ENCODE measurements at regions not wholly inside any gene's neighbourhood (a gene's known extent, or its start where the extent isn't known, plus 50 kb on each side); places are given as distances from the start of the nearest gene placed in this dataset.

- no peaks in the 10 kb centered on the region for H3K4me1 ChIP-seq
- no peak overlapping the region for H3K27ac ChIP-seq
- no peak overlapping the region for H3K4me3 ChIP-seq
- WGBS, 2 donors, result 74 to 91% methylated on average over 2 of the region's 2 CpGs
- TF ChIP-seq, protein P1, sequence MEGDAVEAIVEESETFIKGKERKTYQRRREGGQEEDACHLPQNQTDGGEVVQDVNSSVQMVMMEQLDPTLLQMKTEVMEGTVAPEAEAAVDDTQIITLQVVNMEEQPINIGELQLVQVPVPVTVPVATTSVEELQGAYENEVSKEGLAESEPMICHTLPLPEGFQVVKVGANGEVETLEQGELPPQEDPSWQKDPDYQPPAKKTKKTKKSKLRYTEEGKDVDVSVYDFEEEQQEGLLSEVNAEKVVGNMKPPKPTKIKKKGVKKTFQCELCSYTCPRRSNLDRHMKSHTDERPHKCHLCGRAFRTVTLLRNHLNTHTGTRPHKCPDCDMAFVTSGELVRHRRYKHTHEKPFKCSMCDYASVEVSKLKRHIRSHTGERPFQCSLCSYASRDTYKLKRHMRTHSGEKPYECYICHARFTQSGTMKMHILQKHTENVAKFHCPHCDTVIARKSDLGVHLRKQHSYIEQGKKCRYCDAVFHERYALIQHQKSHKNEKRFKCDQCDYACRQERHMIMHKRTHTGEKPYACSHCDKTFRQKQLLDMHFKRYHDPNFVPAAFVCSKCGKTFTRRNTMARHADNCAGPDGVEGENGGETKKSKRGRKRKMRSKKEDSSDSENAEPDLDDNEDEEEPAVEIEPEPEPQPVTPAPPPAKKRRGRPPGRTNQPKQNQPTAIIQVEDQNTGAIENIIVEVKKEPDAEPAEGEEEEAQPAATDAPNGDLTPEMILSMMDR (IDR thresholded peaks at IDR 0.05), result no peak
- FAIRE-seq (no peak), DNase-seq (no peak), ATAC-seq (no peak)
- no peaks in the 10 kb centered on the region for H3K36me3 ChIP-seq
- intact Hi-C loops (cut with DNase I), result no loop called here
- H3K9me3 ChIP-seq, result no peaks in the 10 kb centered on the region
- H3K27me3 ChIP-seq, result no peaks in the 10 kb centered on the region
Measured at GRCh38 chr2:239682518-239682917, 281.7 kb upstream of the HDAC4 start.

- intact Hi-C loops (cut with DNase I), result no loop called here
- Histone ChIP-seq H3K4me3 (no peak overlapping the region), H3K27ac (no peak overlapping the region), H3K27me3 (no peaks in the 10 kb centered on the region), H3K9me3 (no peaks in the 10 kb centered on the region), H3K36me3 (no peaks in the 10 kb centered on the region), H3K4me1 (no peaks in the 10 kb centered on the region)
- TF ChIP-seq, protein P1 (IDR thresholded peaks at IDR 0.05), result no peak
- no peak for DNase-seq
- FAIRE-seq, result no peak
- 55 to 63% methylated on average over 1 of the region's 1 CpG for WGBS, 2 donors
- ATAC-seq, result no peak
Measured at GRCh38 chr2:239679755-239680154, 278.9 kb upstream of the HDAC4 start.

DNA sequence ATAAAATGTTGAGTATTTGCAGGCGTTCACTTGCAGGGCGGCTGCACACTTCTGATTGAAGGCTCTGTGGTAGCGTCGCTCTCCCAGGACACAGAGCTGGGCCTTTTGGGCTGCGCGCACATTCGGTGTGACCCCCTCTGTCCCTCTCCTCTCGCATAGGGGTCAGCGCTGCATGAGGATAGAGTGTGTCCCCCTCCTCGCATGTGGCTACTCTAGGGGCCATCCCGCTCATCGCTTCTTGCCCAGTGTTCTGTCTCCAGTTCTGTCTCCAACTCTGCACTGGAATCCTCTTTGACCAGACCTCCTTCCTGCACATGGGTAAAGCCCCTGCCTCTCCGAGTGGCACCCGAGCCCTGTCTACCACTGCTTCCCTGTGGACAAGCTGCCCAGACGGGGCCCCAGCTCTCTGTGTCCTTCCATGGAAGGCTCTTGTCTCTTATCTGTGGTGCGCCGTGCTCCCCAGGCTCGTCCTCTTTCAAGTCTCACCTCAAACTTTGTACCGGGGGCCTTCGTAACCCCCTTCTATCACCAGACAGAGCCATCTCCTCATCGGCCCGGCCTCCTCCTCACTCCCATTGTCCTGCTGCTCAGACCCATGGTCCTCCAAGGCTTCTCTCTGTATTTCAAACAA is 278.0 kb upstream of the HDAC4 start:
- H3K4me3 ChIP-seq, result no peak overlapping the region
- DNase-seq (peak in 1 of 6 donors; percentile 23), ATAC-seq (no peak), FAIRE-seq (no peak)
- H3K36me3 ChIP-seq, result no peaks in the 10 kb centered on the region
- H3K9me3 ChIP-seq, result no peaks in the 10 kb centered on the region
- TF ChIP-seq, protein P1 (IDR thresholded peaks at IDR 0.05), result no peak
- 78 to 83% methylated on average over 22 of the region's 22 CpGs for WGBS, 2 donors
- no peaks in the 10 kb centered on the region for H3K4me1 ChIP-seq
- H3K27ac ChIP-seq, result no peak overlapping the region
- H3K27me3 ChIP-seq, result no peaks in the 10 kb centered on the region
- intact Hi-C loops (cut with DNase I), result no loop called here

DNA sequence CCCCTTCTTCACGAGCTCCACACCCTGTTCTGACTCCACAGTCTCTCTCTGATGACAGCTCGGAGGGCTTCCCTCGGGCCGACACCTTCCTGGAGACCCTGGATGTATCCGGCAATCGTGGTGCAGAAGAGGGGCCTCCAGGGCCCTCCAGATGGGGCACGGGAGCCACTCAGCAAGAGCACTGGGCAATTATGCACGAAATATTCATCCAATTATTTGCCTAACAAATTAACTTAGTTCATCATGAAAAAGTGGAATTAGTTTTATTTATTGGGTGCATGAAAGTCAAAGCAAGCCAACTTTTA is 277.3 kb upstream of the HDAC4 start:
- no peaks in the 10 kb centered on the region for H3K9me3 ChIP-seq
- FAIRE-seq (no peak), ATAC-seq (no peak), DNase-seq (no peak)
- H3K4me1 ChIP-seq, result no peaks in the 10 kb centered on the region
- H3K4me3 ChIP-seq, result no peak overlapping the region
- intact Hi-C loops (cut with DNase I), result no loop called here
- TF ChIP-seq, protein P1 (IDR thresholded peaks at IDR 0.05), result no peak
- no peaks in the 10 kb centered on the region for H3K36me3 ChIP-seq
- 64 to 80% methylated on average over 8 of the region's 8 CpGs for WGBS, 2 donors
- H3K27ac ChIP-seq, result no peak overlapping the region
- no peaks in the 10 kb centered on the region for H3K27me3 ChIP-seq

DNA sequence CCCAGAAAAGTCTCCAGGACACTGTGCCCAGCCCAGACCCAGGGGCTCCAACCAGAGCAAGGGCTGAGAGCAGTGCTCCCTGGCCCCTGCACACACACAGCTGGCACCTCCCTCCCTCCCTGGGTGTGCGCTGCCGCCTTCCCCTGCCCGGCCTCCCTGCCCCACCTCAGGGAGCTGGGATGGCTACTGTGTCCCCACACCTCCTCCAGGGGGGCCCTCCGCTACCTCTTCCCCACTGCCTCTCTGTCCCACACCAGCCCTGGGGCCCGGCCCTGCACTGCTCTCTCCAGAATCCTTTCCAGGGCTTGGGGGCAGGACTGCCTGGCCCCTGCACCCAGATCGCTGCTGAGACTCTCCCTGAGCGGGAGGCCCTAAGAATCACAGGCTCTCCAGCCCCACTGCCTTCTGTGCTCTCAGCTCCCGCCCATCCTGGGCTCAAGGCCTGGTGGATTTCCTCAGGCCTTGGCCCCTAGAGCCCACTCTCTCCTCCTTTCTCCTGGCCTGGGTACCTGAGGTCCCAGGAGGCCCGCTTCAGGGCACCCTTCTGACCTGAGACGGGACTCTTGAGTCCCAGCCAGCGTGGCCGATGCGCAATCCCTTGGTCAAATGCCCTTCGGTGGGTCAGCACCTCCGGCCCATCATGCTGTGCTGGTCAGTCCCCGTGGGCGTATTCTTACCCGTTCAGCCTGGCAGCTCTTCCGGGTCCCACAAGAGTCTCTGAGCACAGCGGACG is 276.8 kb upstream of the HDAC4 start:
- H3K36me3 ChIP-seq, result no peaks in the 10 kb centered on the region
- ATAC-seq (no peak), DNase-seq (peak in 2 of 6 donors; percentile 47 to 57), FAIRE-seq (no peak)
- 81 to 89% methylated on average over 18 to 21 of the region's 21 CpGs for WGBS, 2 donors
- no peaks in the 10 kb centered on the region for H3K4me1 ChIP-seq
- TF ChIP-seq, protein P1 (IDR thresholded peaks at IDR 0.05), result no peak
- intact Hi-C loops (cut with DNase I), result no loop called here
- H3K4me3 ChIP-seq, result no peak overlapping the region
- H3K27me3 ChIP-seq, result no peaks in the 10 kb centered on the region
- no peaks in the 10 kb centered on the region for H3K9me3 ChIP-seq
- H3K27ac ChIP-seq, result no peak overlapping the region

Data from pancreas (tissue), 10 donors.